ENCODE measurements at regions not wholly inside any gene's neighbourhood (a gene's known extent, or its start where the extent isn't known, plus 50 kb on each side); places are given as distances from the start of the nearest gene placed in this dataset.

DNA sequence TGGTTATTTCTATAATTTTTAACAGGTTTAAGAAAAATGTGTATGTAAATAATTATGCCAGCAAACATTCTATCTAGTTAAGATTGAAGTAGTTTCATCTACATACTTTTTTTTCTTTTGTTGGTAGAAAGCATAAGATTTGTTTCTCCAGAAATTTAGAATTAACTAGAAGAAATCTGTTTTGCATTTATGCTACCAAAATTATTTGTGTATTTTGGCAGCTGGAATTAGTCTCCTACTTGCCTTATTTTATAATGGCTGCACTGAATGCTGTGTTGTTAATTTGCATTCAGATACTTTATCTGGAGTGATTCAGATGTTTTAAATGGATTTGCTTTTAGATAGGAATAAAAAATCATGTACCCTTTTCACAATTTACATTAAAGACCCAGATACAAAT, 100.2 kb upstream of the NAALADL2 start:
- Histone ChIP-seq H4K20me1 (ENCODE audit: control insufficient read depth, extremely low read depth, insufficient read depth, low read length) (no peaks in the 10 kb centered on the region), H3K79me2 (ENCODE audit: control insufficient read depth, insufficient read depth, low read length) (no peaks in the 10 kb centered on the region), H3K4me1 (ENCODE audit: control insufficient read depth, extremely low read depth, insufficient read depth, low read length) (no peaks in the 10 kb centered on the region), H3K9me3 (ENCODE audit: control insufficient read depth, insufficient read depth, low read depth, low read length) (no peaks in the 10 kb centered on the region), H3K27me3 (ENCODE audit: control insufficient read depth, insufficient read depth, low read length) (no peaks in the 10 kb centered on the region), H3K4me3 (replicated peaks in 1 of 4; ENCODE audit: control extremely low read depth in 1 of 4, insufficient read depth in 1 of 4, low read depth in 3 of 4, low read length in 4 of 4) (no peak overlapping the region), H3K9ac (ENCODE audit: insufficient read depth, low read length) (no peak overlapping the region), H3K4me2 (ENCODE audit: extremely low read depth, insufficient read depth, low read length) (no peak overlapping the region), H3K36me3 (ENCODE audit: control insufficient read depth, insufficient read depth, low read length) (no peaks in the 10 kb centered on the region), H2AFZ (ENCODE audit: low read length) (no peak overlapping the region), H3K27ac (ENCODE audit: insufficient read depth, low read length) (no peak overlapping the region)
- DNase-seq (ENCODE audit: low read depth in 2 of 2): no peak
- TF ChIP-seq EZH2 (IDR thresholded peaks at IDR 0.05; ENCODE audit: low read length, missing control alignments) (no peak), CTCF (conservative IDR thresholded peaks at IDR 0.05 in 1 of 2, IDR thresholded peaks at IDR 0.05 in 1 of 2; ENCODE audit: low read depth in 1 of 2, low read length in 2 of 2) (no peak)

GRCh38 chr3:174767406-174767805, 91.7 kb upstream of the NAALADL2 start:
- Histone ChIP-seq H3K4me1 (ENCODE audit: control insufficient read depth, extremely low read depth, insufficient read depth, low read length) (no peaks in the 10 kb centered on the region), H4K20me1 (ENCODE audit: control insufficient read depth, extremely low read depth, insufficient read depth, low read length) (no peaks in the 10 kb centered on the region), H3K36me3 (ENCODE audit: control insufficient read depth, insufficient read depth, low read length) (no peaks in the 10 kb centered on the region), H3K27me3 (ENCODE audit: control insufficient read depth, insufficient read depth, low read length) (no peaks in the 10 kb centered on the region), H3K27ac (ENCODE audit: insufficient read depth, low read length) (no peak overlapping the region), H3K9me3 (ENCODE audit: control insufficient read depth, insufficient read depth, low read depth, low read length) (no peaks in the 10 kb centered on the region), H2AFZ (ENCODE audit: low read length) (no peak overlapping the region), H3K79me2 (ENCODE audit: control insufficient read depth, insufficient read depth, low read length) (no peaks in the 10 kb centered on the region), H3K4me3 (replicated peaks in 1 of 4; ENCODE audit: control extremely low read depth in 1 of 4, insufficient read depth in 1 of 4, low read depth in 3 of 4, low read length in 4 of 4) (no peak overlapping the region), H3K9ac (ENCODE audit: insufficient read depth, low read length) (no peak overlapping the region), H3K4me2 (ENCODE audit: extremely low read depth, insufficient read depth, low read length) (no peak overlapping the region)
- DNase-seq (ENCODE audit: low read depth in 2 of 2): no peak
- TF ChIP-seq EZH2 (IDR thresholded peaks at IDR 0.05; ENCODE audit: low read length, missing control alignments) (no peak), CTCF (conservative IDR thresholded peaks at IDR 0.05 in 1 of 2, IDR thresholded peaks at IDR 0.05 in 1 of 2; ENCODE audit: low read depth in 1 of 2, low read length in 2 of 2) (no peak)

- no peaks in the 10 kb centered on the region for H3K4me1 ChIP-seq (ENCODE audit: control insufficient read depth, extremely low read depth, insufficient read depth, low read length)
- no peaks in the 10 kb centered on the region for H4K20me1 ChIP-seq (ENCODE audit: control insufficient read depth, extremely low read depth, insufficient read depth, low read length)
- no peak overlapping the region for H3K27ac ChIP-seq (ENCODE audit: insufficient read depth, low read length)
- H3K9me3 ChIP-seq (ENCODE audit: control insufficient read depth, insufficient read depth, low read depth, low read length): no peaks in the 10 kb centered on the region
- no peak for TF ChIP-seq CTCF (conservative IDR thresholded peaks at IDR 0.05 in 1 of 2, IDR thresholded peaks at IDR 0.05 in 1 of 2; ENCODE audit: low read depth in 1 of 2, low read length in 2 of 2)
- peak overlapping the region; percentile 47 for H2AFZ ChIP-seq (ENCODE audit: low read length)
- H3K36me3 ChIP-seq (ENCODE audit: control insufficient read depth, insufficient read depth, low read length): no peaks in the 10 kb centered on the region
- no peak overlapping the region for H3K4me2 ChIP-seq (ENCODE audit: extremely low read depth, insufficient read depth, low read length)
- no peak overlapping the region for H3K9ac ChIP-seq (ENCODE audit: insufficient read depth, low read length)
- no peaks in the 10 kb centered on the region for H3K27me3 ChIP-seq (ENCODE audit: control insufficient read depth, insufficient read depth, low read length)
- peak; percentile 77 to 86 for DNase-seq (ENCODE audit: low read depth in 2 of 2)
- peak overlapping the region in 1 of 4 experiments; percentile 16 for H3K4me3 ChIP-seq (replicated peaks in 1 of 4; ENCODE audit: control extremely low read depth in 1 of 4, insufficient read depth in 1 of 4, low read depth in 3 of 4, low read length in 4 of 4)
- no peaks in the 10 kb centered on the region for H3K79me2 ChIP-seq (ENCODE audit: control insufficient read depth, insufficient read depth, low read length)
Observed at GRCh38 chr3:174767853-174768382, 91.2 kb upstream of the NAALADL2 start.

Data from fibroblast of lung (primary cell).